Keratinocyte (primary cell): ENCODE measurements at regions not wholly inside any gene's neighbourhood (a gene's known extent, or its start where the extent isn't known, plus 50 kb on each side); places are given as distances from the start of the nearest gene placed in this dataset.

Experiments
- CTCF ChIP-seq, 3 experiments: IDR thresholded peaks in 1 of 3; conservative IDR thresholded peaks in 1 of 3; optimal IDR thresholded peaks in 1 of 3; 2 replicates in 2 of 3; 3 replicates in 1 of 3; pipeline versions ENCODE3 to v1.5.1; 2011; ENCODE audit warnings: low read length in 3 of 3, mild to moderate bottlenecking in 3 of 3, moderate library complexity in 2 of 3, control low read depth in 1 of 3, inconsistent platforms in 1 of 3; ENCODE audit not compliant: insufficient read depth in 2 of 3; ENCODE audit errors: extremely low read depth in 1 of 3
- EZH2 ChIP-seq: IDR thresholded peaks from one replicate; pipeline ENCODE4 v1.6.1; 2012; ENCODE audit warnings: inconsistent platforms, mild to moderate bottlenecking, low read length, moderate library complexity

GRCh38 chr7:115672024-115672423 is 358.5 kb downstream of the TFEC start:
- no peak for TF ChIP-seq CTCF (optimal IDR thresholded peaks at IDR 0.05 in 1 of 3, IDR thresholded peaks at IDR 0.05 in 1 of 3, conservative IDR thresholded peaks at IDR 0.05 in 1 of 3; ENCODE audit: extremely low read depth in 1 of 3, insufficient read depth in 2 of 3, low read length in 3 of 3)
- no peak for TF ChIP-seq EZH2
